CD4-positive, alpha-beta memory T cell (primary cell): ENCODE measurements at regions not wholly inside any gene's neighbourhood (a gene's known extent, or its start where the extent isn't known, plus 50 kb on each side); places are given as distances from the start of the nearest gene placed in this dataset.

Experiments used
- CTCF ChIA-PET: fragments of 350-600 bp; sonication (Branson Sonifier 250); formaldehyde crosslinking; loops from one replicate; lab custom pipeline; 2021; ENCODE audit warnings: inconsistent platforms; ENCODE audit not compliant: partially characterized antibody; lab: Charles Lee
- POLR2A ChIA-PET: fragments of 350-600 bp; sonication (Branson Sonifier 250); formaldehyde crosslinking; loops from one replicate; lab custom pipeline; 2021; ENCODE audit not compliant: partially characterized antibody; lab: Charles Lee
- DNase-seq, 5 donors: peaks; one replicate each; pipeline versions ENCODE4 v3.0.0 to v3.0.0-alpha.2; 2020 to 2022; ENCODE audit warnings: mixed read lengths in 1 of 5
- H3K27ac ChIP-seq: one replicate; pipeline ENCODE4 v1.7.0; 2013; ENCODE audit warnings: low read depth, low read length
- H3K27me3 ChIP-seq: 2 replicates; pipeline ENCODE4 v1.7.0; 2013; ENCODE audit warnings: mild to moderate bottlenecking, low read length, moderate library complexity; ENCODE audit not compliant: insufficient read depth
- H3K36me3 ChIP-seq: 2 replicates; pipeline ENCODE4 v1.7.0; 2013; ENCODE audit warnings: mild to moderate bottlenecking, low read length, moderate library complexity; ENCODE audit not compliant: insufficient read depth
- H3K4me1 ChIP-seq: 2 replicates; pipeline ENCODE4 v1.7.0; 2013; ENCODE audit warnings: mild to moderate bottlenecking, low read length, moderate library complexity; ENCODE audit not compliant: insufficient read depth
- H3K4me3 ChIP-seq, 2 donors: one replicate each; pipeline ENCODE4 v1.7.0; 2013; ENCODE audit warnings: low read length in 2 of 2, mild to moderate bottlenecking in 1 of 2
- H3K9me3 ChIP-seq, 2 donors: one replicate each; pipeline ENCODE4 v1.7.0; 2013; ENCODE audit warnings: low read length in 2 of 2, control low read depth in 1 of 2; ENCODE audit not compliant: control insufficient read depth in 1 of 2
- H3K27ac Mint-ChIP-seq, 7 donors: one replicate each; pipeline ENCODE4 v1.8.0; 2020 to 2021; ENCODE audit warnings: mixed read lengths in 7 of 7, mild to moderate bottlenecking in 6 of 7, inconsistent platforms in 3 of 7, moderate library complexity in 3 of 7
- H3K27me3 Mint-ChIP-seq, 2 donors: one replicate each; pipeline ENCODE4 v1.8.0; 2020 to 2021; ENCODE audit warnings: mixed read lengths in 2 of 2
- H3K36me3 Mint-ChIP-seq, 2 donors: one replicate each; pipeline ENCODE4 v1.8.0; 2020 to 2021; ENCODE audit warnings: mixed read lengths in 2 of 2, inconsistent platforms in 1 of 2, mild to moderate bottlenecking in 1 of 2
- H3K4me1 Mint-ChIP-seq, 4 donors: one replicate each; pipeline ENCODE4 v1.8.0; 2020 to 2021; ENCODE audit warnings: mixed read lengths in 4 of 4, mild to moderate bottlenecking in 1 of 4
- H3K4me3 Mint-ChIP-seq, 8 donors: one replicate each; pipeline ENCODE4 v1.8.0; 2020 to 2021; ENCODE audit warnings: mixed read lengths in 8 of 8, mild to moderate bottlenecking in 7 of 8, moderate library complexity in 6 of 8, inconsistent platforms in 3 of 8
- H3K9me3 Mint-ChIP-seq, 8 donors: one replicate each; pipeline ENCODE4 v1.8.0; 2020 to 2021; ENCODE audit warnings: mixed read lengths in 8 of 8, mild to moderate bottlenecking in 5 of 8, inconsistent platforms in 3 of 8, moderate library complexity in 1 of 8
- intact Hi-C: fragments of 100-400 bp; cut with micrococcal nuclease; formaldehyde crosslinking; loops from one replicate; pipeline ENCODE4 v1.15.1; 2023

DNA sequence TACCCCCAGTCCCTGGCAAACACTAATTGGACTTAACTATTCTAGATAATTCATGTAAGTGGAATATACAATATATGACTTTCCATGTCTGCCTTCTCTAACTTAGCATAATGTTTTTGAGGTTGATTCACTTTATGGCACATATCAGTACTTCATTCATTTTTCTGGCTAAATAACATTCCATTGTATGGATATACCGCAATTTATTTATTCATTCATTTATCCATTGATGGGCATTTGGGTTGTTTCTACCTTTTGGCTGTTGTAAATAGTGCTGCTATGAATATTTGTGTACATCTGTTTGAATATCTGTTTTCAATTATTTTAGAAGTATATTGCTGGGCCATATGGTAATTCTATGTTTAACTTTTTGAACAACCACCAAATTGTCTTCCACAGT, 616.3 kb downstream of the UTRN start:
- ChIA-PET CTCF (no interaction called here), POLR2A (no interaction called here)
- no peak overlapping the region for H3K4me3 Mint-ChIP-seq
- H3K27ac Mint-ChIP-seq: no peak overlapping the region
- H3K9me3 Mint-ChIP-seq: peaks cover 5 to 25% (median 20%) of the 10 kb centered on the region in 8 donors
- intact Hi-C loops: no loop called here
- H3K36me3 ChIP-seq: no peaks in the 10 kb centered on the region
- H3K27me3 ChIP-seq: no peaks in the 10 kb centered on the region
- no peaks in the 10 kb centered on the region for H3K4me1 ChIP-seq
- H3K4me1 Mint-ChIP-seq: no peaks in the 10 kb centered on the region
- H3K27me3 Mint-ChIP-seq: peaks cover 4 to 10% of the 10 kb centered on the region in 2 donors
- no peak for DNase-seq
- H3K9me3 ChIP-seq: no peaks in the 10 kb centered on the region
- no peak overlapping the region for H3K4me3 ChIP-seq
- no peaks in the 10 kb centered on the region for H3K36me3 Mint-ChIP-seq
- H3K27ac ChIP-seq: no peak overlapping the region

DNA sequence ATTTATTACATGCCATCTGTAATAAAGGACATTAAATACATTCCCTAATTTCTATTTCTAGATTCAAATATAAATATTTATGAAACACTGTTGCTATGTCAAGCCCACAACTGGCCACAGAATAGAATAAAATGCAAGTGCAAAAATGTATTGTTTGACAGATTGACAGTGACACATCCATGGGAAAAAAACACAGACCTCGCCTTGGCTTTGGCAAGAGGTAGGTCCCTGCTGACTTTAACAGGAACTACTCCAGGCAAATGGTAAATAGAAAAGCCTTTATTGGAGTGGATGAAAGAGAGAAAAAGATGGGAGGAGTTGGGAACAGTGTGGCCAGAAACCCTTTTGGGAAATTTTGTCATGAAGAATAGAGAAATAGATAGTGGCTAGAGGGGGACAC, 622.9 kb downstream of the UTRN start:
- Histone ChIP-seq H3K27me3 (no peaks in the 10 kb centered on the region), H3K9me3 (no peaks in the 10 kb centered on the region), H3K36me3 (no peaks in the 10 kb centered on the region), H3K4me3 (no peak overlapping the region), H3K4me1 (no peaks in the 10 kb centered on the region), H3K27ac (no peak overlapping the region)
- CTCF ChIA-PET: no interaction called here
- H3K27me3 Mint-ChIP-seq: peaks cover 8 to 10% of the 10 kb centered on the region in 2 donors
- H3K9me3 Mint-ChIP-seq: peaks cover 2 to 8% (median 5%) of the 10 kb centered on the region in 8 donors
- intact Hi-C loops: no loop called here
- H3K4me1 Mint-ChIP-seq: peaks cover 0 to 4% (median 3%) of the 10 kb centered on the region in 4 donors
- H3K4me3 Mint-ChIP-seq: no peak overlapping the region
- no peaks in the 10 kb centered on the region for H3K36me3 Mint-ChIP-seq
- no peak overlapping the region for H3K27ac Mint-ChIP-seq
- DNase-seq: no peak
- POLR2A ChIA-PET: no interaction called here

DNA sequence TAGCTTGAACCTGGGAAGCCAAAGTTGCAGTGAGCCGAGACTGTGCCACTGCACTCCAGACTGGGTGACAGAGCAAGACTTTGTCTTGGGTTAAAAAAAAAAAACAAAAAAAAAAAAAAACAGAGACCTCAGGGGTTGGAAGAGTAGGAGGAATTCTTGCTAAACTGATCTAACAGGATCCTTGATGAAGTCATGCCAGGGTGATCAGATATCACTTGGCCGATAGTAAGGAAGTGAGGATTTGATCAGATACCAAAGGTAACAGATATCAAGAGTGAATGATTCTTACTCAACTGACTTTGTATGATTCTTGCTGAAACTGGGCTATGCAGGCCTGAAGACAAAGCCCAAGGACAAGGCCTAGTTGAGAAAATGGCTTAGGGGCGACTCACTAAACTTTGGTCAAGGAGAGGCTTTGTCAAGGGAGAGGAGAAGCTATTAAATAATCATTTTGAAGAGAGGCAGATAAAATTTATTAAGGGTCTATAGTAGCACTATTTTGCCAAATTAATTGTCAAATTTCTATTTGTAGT, 624.7 kb downstream of the UTRN start:
- Histone ChIP-seq H3K4me1 (no peaks in the 10 kb centered on the region), H3K27me3 (no peaks in the 10 kb centered on the region), H3K27ac (no peak overlapping the region), H3K36me3 (no peaks in the 10 kb centered on the region), H3K9me3 (no peaks in the 10 kb centered on the region), H3K4me3 (no peak overlapping the region)
- Mint-ChIP-seq H3K4me3 (no peak overlapping the region), H3K27ac (no peak overlapping the region), H3K9me3 (peaks cover 0 to 5% (median under 1%) of the 10 kb centered on the region in 8 donors), H3K4me1 (peaks cover 0 to 4% (median 3%) of the 10 kb centered on the region in 4 donors), H3K36me3 (no peaks in the 10 kb centered on the region), H3K27me3 (peaks cover 2 to 7% of the 10 kb centered on the region in 2 donors)
- intact Hi-C loops: no loop called here
- ChIA-PET POLR2A (no interaction called here), CTCF (no interaction called here)
- no peak for DNase-seq

DNA sequence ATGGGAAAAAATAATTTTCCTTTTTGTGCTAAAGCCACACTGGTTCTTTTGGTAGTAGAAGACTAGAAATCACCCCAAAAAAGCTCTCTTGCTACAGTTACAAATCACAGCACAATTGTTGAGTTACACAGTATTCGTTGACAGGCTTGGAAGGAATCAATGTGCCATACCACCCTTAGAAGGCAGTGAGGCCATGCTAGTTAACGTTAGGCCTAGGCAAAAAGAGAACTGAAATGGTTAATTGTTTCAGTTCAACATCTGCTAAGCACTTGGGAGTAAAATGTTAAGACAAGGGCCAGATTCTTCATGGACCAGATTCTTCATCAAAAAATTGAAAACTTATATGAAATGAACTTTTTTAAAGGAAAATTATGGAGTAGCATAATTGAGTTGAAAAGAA, 626.2 kb downstream of the UTRN start:
- no peak overlapping the region for H3K4me3 Mint-ChIP-seq
- no peaks in the 10 kb centered on the region for H3K4me1 ChIP-seq
- H3K36me3 Mint-ChIP-seq: no peaks in the 10 kb centered on the region
- H3K27ac Mint-ChIP-seq: no peak overlapping the region
- H3K4me3 ChIP-seq: no peak overlapping the region
- H3K36me3 ChIP-seq: no peaks in the 10 kb centered on the region
- peaks cover 0 to 7% (median 0%) of the 10 kb centered on the region in 8 donors for H3K9me3 Mint-ChIP-seq
- H3K27me3 ChIP-seq: no peaks in the 10 kb centered on the region
- H3K27ac ChIP-seq: no peak overlapping the region
- no peaks in the 10 kb centered on the region for H3K9me3 ChIP-seq
- intact Hi-C loops: no loop called here
- CTCF ChIA-PET: no interaction called here
- DNase-seq: no peak
- POLR2A ChIA-PET: no interaction called here
- peaks cover 0 to 4% (median 3%) of the 10 kb centered on the region in 4 donors for H3K4me1 Mint-ChIP-seq
- H3K27me3 Mint-ChIP-seq: peaks cover 6 to 14% of the 10 kb centered on the region in 2 donors

DNA sequence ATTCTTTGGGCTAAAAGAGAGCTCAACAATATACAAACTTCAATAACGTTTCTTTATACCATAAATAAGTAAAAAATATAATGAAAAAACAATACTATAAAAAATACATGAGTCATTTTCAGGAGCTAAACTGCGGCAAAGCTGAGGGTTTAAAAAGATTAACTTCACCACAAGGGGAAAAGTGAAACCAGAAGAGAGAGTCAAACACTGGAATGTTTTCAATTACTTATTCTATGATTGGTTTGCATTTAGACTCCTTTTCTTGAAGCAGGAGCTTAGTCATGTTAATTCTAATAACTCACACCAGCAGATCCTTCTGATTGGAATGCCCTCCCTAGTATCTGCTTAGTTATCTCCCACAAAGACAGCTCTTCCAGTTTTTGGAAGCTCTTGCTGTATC, 627.3 kb downstream of the UTRN start:
- Mint-ChIP-seq H3K9me3 (peaks cover 0 to 7% (median 0%) of the 10 kb centered on the region in 8 donors), H3K36me3 (no peaks in the 10 kb centered on the region), H3K27me3 (peaks cover 16 to 19% of the 10 kb centered on the region in 2 donors), H3K4me1 (peaks cover 0 to 4% (median 3%) of the 10 kb centered on the region in 4 donors), H3K4me3 (peak overlapping the region in 1 of 8 donors; percentile 2), H3K27ac (peak overlapping the region in 1 of 7 donors; percentile 15)
- no peaks in the 10 kb centered on the region for H3K27me3 ChIP-seq
- ChIA-PET CTCF (interaction anchor here (1.1 kb wide), 1 partner anchor 21 kb away, joined by 4 read pairs; no protein-coding TSS in a partner anchor), POLR2A (no interaction called here)
- no peaks in the 10 kb centered on the region for H3K36me3 ChIP-seq
- intact Hi-C loops: no loop called here
- H3K9me3 ChIP-seq: no peaks in the 10 kb centered on the region
- DNase-seq: no peak
- H3K4me3 ChIP-seq: no peak overlapping the region
- H3K27ac ChIP-seq: no peak overlapping the region
- H3K4me1 ChIP-seq: no peaks in the 10 kb centered on the region

DNA sequence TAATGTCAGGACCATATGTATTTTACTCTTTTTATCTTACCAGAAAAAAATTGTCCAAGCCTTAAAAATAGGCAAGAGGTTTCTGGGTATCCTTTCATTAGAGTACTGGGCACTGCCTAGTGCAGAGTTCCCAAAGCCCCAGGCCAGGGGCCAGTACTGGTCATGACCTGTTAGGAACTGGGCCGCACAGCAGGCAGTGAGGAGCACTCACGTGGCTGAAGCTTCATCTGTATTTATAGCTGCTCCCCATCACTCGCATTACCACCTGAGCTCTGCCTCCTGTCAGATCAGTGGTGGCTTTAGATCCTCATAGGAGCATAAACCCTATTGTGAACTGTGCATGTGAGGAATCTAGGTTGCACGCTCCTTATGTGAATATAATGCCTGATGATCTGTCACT, 632.9 kb downstream of the UTRN start:
- Mint-ChIP-seq H3K4me3 (no peak overlapping the region), H3K4me1 (no peaks in the 10 kb centered on the region), H3K9me3 (peaks cover 0 to 7% (median 0%) of the 10 kb centered on the region in 8 donors), H3K36me3 (no peaks in the 10 kb centered on the region), H3K27me3 (peaks cover 17 to 18% of the 10 kb centered on the region in 2 donors), H3K27ac (no peak overlapping the region)
- no peak for DNase-seq
- intact Hi-C loops: no loop called here
- POLR2A ChIA-PET: no interaction called here
- no peak overlapping the region for H3K4me3 ChIP-seq
- CTCF ChIA-PET: interaction anchor here (1.5 kb wide), 1 partner anchor 15 kb away, joined by 6 read pairs; no protein-coding TSS in a partner anchor
- no peaks in the 10 kb centered on the region for H3K4me1 ChIP-seq
- no peaks in the 10 kb centered on the region for H3K9me3 ChIP-seq
- no peaks in the 10 kb centered on the region for H3K27me3 ChIP-seq
- H3K27ac ChIP-seq: no peak overlapping the region
- H3K36me3 ChIP-seq: no peaks in the 10 kb centered on the region

DNA sequence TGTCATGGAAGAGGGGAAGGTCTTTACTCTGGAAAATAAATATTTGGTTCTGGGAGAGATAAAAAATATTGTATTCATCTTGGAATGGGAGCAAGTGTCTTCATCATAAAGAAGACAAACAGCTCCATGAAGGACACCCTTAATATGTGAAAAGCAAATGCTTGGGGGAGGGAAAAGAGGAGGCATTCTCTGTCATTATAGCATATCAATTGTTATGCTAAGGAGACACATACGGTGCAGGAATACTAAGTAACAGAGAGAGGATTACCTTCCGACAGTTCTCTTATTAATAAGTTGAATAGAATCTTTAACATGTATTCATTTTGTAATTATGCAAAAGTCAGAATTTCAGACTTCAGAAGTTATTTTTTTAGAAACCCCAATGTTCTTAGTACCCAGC, 634.4 kb downstream of the UTRN start:
- Histone ChIP-seq H3K27ac (no peak overlapping the region), H3K27me3 (no peaks in the 10 kb centered on the region), H3K9me3 (no peaks in the 10 kb centered on the region), H3K4me3 (no peak overlapping the region), H3K4me1 (no peaks in the 10 kb centered on the region), H3K36me3 (no peaks in the 10 kb centered on the region)
- Mint-ChIP-seq H3K4me1 (no peaks in the 10 kb centered on the region), H3K36me3 (no peaks in the 10 kb centered on the region), H3K27me3 (peaks cover 17 to 21% of the 10 kb centered on the region in 2 donors), H3K4me3 (no peak overlapping the region), H3K27ac (no peak overlapping the region), H3K9me3 (peaks cover 0 to 5% (median 0%) of the 10 kb centered on the region in 8 donors)
- DNase-seq: no peak
- ChIA-PET CTCF (no interaction called here), POLR2A (no interaction called here)
- intact Hi-C loops: no loop called here
